SK-N-SH treated with all-trans-retinoic acid at 6 μM for 48 hours (cell line): ENCODE measurements at regions not wholly inside any gene's neighbourhood (a gene's known extent, or its start where the extent isn't known, plus 50 kb on each side); places are given as distances from the start of the nearest gene placed in this dataset.

Experiments
- ATAC-seq: fragments of 200-7000 bp; cut with Tn5 transposase; 3 replicates; pipeline ENCODE4 v1.9.1; 2020; ENCODE audit warnings: mild to moderate bottlenecking, moderate library complexity
- ARNTL ChIP-seq: fragments of 450-650 bp; formaldehyde crosslinking; IDR thresholded peaks from 2 replicates; pipeline ENCODE4 v1.5.0; 2020; ENCODE audit warnings: low read depth, mild to moderate bottlenecking, moderate library complexity, borderline replicate concordance
- CREB5 ChIP-seq: fragments of 250-450 bp; sonication (Bioruptor Pico); IDR thresholded peaks from 2 replicates; pipeline ENCODE4 v1.5.1; 2020; ENCODE audit warnings: low read depth, mild to moderate bottlenecking, moderate library complexity
- GLIS3 ChIP-seq: fragments of 250-450 bp; sonication (Bioruptor Pico); IDR thresholded peaks from 2 replicates; pipeline ENCODE4 v1.5.0; 2020; ENCODE audit warnings: mild to moderate bottlenecking, moderate library complexity
- ISL1 ChIP-seq: fragments of 250-450 bp; sonication (Bioruptor Pico); IDR thresholded peaks from 2 replicates; pipeline ENCODE4 v2.1.2; 2022; ENCODE audit warnings: mild to moderate bottlenecking, moderate library complexity
- OSR1 ChIP-seq: fragments of 250-450 bp; sonication (Bioruptor Pico); IDR thresholded peaks from 2 replicates; pipeline ENCODE4 v1.8.0; 2022; ENCODE audit warnings: moderate library complexity, mild to moderate bottlenecking, inconsistent platforms
- RARB ChIP-seq: fragments of 250-450 bp; sonication (Bioruptor Pico); IDR thresholded peaks from 2 replicates; pipeline ENCODE4 v1.8.0; 2021; ENCODE audit warnings: mild to moderate bottlenecking, moderate library complexity
- TCF4 ChIP-seq: fragments of 250-450 bp; sonication (Bioruptor Pico); IDR thresholded peaks from 2 replicates; pipeline ENCODE4 v1.8.0; 2021; ENCODE audit warnings: mild to moderate bottlenecking, moderate library complexity, borderline replicate concordance
- TOX ChIP-seq: fragments of 250-450 bp; sonication (Bioruptor Pico); IDR thresholded peaks from 2 replicates; pipeline ENCODE4 v1.8.0; 2021; ENCODE audit warnings: mild to moderate bottlenecking, moderate library complexity, borderline replicate concordance
- ZFP3 ChIP-seq: fragments of 250-450 bp; sonication (Bioruptor Pico); IDR thresholded peaks from 2 replicates; pipeline ENCODE4 v1.5.0; 2020; ENCODE audit warnings: mild to moderate bottlenecking, moderate library complexity
- ZFP30 ChIP-seq: fragments of 450-650 bp; formaldehyde crosslinking; IDR thresholded peaks from 2 replicates; pipeline ENCODE4 v1.5.0; 2022; ENCODE audit warnings: mild to moderate bottlenecking, moderate library complexity
- ZNF565 ChIP-seq: fragments of 450-650 bp; formaldehyde crosslinking; conservative IDR thresholded peaks from 2 replicates; pipeline ENCODE4 v1.5.0; 2020; ENCODE audit warnings: low read depth, mild to moderate bottlenecking, moderate library complexity
- ZNF70 ChIP-seq: fragments of 450-650 bp; formaldehyde crosslinking; IDR thresholded peaks from 2 replicates; pipeline ENCODE4 v1.5.0; 2020; ENCODE audit warnings: mild to moderate bottlenecking, moderate library complexity
- ZNF8 ChIP-seq: fragments of 450-650 bp; formaldehyde crosslinking; IDR thresholded peaks from 2 replicates; pipeline ENCODE4 v1.5.0; 2020; ENCODE audit warnings: mild to moderate bottlenecking, moderate library complexity
- TF ChIP-seq, protein P1 (sequence below): fragments of 250-450 bp; sonication (Bioruptor Pico); IDR thresholded peaks from 2 replicates; pipeline ENCODE4 v1.5.1; 2021; ENCODE audit warnings: mild to moderate bottlenecking, moderate library complexity
- TF ChIP-seq, protein P2 (sequence below): fragments of 250-450 bp; sonication (Bioruptor Pico); IDR thresholded peaks from 2 replicates; pipeline ENCODE4 v1.8.0; 2021; ENCODE audit warnings: low read depth, mild to moderate bottlenecking, moderate library complexity, borderline replicate concordance
- TF ChIP-seq, protein P3 (sequence below): fragments of 250-450 bp; sonication (Bioruptor Pico); IDR thresholded peaks from 2 replicates; pipeline ENCODE4 v1.8.0; 2020; ENCODE audit warnings: mild to moderate bottlenecking, moderate library complexity, borderline replicate concordance

DNA sequence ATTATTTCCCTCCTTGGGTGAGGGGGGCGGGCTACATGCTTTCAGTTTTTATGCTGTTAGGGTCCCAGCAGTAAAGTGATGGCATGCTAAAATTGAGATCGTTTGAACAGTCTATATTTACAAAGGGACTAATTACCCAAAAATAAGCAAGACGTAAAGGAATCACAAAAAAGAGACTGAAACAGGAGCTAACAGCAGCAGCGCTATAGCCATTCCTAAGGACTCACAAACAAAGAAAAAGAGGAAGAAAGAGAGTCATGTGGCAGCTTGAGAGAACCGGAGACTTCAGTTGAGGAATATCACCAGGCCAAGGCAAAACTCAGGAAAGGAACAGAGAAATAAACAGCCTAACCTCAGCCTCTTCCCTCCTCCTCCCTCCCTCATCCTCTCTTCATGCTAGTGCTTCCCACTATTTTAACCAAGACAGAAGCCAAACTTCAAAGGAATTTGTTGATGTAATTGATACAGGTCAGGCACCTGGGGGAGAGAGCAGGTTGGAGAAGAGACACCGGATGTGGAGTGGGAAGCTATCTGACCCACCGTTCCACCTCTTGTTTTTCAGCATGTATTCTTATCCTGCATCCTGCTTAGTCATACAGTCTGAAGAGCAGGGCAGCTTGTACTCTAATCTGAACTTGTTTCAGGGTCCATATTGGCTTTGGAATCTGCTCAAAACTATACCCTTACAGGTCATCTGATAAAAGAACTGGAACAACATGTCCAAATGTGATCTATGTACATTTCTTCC is 383.7 kb downstream of the NAF1 start (continued):
- TF ChIP-seq, protein P1, sequence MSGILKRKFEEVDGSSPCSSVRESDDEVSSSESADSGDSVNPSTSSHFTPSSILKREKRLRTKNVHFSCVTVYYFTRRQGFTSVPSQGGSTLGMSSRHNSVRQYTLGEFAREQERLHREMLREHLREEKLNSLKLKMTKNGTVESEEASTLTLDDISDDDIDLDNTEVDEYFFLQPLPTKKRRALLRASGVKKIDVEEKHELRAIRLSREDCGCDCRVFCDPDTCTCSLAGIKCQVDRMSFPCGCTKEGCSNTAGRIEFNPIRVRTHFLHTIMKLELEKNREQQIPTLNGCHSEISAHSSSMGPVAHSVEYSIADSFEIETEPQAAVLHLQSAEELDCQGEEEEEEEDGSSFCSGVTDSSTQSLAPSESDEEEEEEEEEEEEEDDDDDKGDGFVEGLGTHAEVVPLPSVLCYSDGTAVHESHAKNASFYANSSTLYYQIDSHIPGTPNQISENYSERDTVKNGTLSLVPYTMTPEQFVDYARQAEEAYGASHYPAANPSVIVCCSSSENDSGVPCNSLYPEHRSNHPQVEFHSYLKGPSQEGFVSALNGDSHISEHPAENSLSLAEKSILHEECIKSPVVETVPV (CRISPR knock-in tag): no peak

DNA sequence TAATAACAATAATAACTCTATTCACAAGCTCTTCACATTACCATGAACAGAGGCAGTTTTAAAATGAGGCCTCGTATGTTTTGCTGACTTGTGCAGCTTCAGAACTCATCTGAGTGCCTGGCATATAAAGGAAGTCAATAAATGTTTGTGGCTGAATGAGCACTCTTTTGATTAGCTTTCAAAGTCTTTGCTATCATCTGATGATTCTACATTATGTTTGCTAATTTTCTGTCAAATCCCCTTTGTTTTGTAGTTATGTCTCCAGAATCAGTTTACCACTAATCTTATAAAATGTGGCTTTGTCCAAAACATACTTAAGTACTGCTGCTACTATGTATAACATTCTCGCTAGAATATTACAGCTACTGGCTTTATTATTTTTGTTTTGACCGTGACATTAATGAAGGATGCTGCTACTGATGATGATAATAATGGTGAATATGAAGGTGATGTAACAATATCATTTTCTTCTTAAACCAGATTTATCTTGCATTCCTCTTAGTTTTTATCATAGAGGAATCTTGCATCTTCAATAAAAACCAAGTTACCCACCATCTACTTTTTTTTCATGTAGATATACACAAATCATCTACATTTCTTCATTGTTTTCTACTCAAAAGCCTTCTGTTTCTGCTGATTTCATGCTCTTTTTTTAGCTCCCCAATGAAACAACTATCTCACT is 384.5 kb downstream of the NAF1 start:
- TF ChIP-seq ISL1 (CRISPR knock-in tag): no peak
- no peak for TF ChIP-seq GLIS3
- TF ChIP-seq ARNTL: no peak
- TF ChIP-seq, all 23 proteins: peak for 0
- ATAC-seq: no peak

GRCh38 chr4:162770761-162771490 is 395.8 kb downstream of the NAF1 start:
- peak; percentile 57; the same call in 2 of the 3 replicates for ATAC-seq
- no peak for TF ChIP-seq OSR1 (CRISPR knock-in tag)
- TF ChIP-seq, protein P1 (CRISPR knock-in tag): no peak
- TF ChIP-seq TCF4 (CRISPR knock-in tag): no peak
- TF ChIP-seq, protein P2, sequence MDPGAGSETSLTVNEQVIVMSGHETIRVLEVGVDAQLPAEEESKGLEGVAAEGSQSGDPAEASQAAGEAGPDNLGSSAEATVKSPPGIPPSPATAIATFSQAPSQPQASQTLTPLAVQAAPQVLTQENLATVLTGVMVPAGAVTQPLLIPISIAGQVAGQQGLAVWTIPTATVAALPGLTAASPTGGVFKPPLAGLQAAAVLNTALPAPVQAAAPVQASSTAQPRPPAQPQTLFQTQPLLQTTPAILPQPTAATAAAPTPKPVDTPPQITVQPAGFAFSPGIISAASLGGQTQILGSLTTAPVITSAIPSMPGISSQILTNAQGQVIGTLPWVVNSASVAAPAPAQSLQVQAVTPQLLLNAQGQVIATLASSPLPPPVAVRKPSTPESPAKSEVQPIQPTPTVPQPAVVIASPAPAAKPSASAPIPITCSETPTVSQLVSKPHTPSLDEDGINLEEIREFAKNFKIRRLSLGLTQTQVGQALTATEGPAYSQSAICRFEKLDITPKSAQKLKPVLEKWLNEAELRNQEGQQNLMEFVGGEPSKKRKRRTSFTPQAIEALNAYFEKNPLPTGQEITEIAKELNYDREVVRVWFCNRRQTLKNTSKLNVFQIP (CRISPR knock-in tag): no peak
- TF ChIP-seq GLIS3: no peak
- TF ChIP-seq ZFP3: no peak
- TF ChIP-seq ZNF565 (CRISPR knock-in tag): no peak
- TF ChIP-seq, protein P3, sequence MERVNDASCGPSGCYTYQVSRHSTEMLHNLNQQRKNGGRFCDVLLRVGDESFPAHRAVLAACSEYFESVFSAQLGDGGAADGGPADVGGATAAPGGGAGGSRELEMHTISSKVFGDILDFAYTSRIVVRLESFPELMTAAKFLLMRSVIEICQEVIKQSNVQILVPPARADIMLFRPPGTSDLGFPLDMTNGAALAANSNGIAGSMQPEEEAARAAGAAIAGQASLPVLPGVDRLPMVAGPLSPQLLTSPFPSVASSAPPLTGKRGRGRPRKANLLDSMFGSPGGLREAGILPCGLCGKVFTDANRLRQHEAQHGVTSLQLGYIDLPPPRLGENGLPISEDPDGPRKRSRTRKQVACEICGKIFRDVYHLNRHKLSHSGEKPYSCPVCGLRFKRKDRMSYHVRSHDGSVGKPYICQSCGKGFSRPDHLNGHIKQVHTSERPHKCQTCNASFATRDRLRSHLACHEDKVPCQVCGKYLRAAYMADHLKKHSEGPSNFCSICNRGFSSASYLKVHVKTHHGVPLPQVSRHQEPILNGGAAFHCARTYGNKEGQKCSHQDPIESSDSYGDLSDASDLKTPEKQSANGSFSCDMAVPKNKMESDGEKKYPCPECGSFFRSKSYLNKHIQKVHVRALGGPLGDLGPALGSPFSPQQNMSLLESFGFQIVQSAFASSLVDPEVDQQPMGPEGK (CRISPR knock-in tag): no peak
- no peak for TF ChIP-seq ZNF70 (CRISPR knock-in tag)
- TF ChIP-seq, all 23 proteins: peak for 0

DNA sequence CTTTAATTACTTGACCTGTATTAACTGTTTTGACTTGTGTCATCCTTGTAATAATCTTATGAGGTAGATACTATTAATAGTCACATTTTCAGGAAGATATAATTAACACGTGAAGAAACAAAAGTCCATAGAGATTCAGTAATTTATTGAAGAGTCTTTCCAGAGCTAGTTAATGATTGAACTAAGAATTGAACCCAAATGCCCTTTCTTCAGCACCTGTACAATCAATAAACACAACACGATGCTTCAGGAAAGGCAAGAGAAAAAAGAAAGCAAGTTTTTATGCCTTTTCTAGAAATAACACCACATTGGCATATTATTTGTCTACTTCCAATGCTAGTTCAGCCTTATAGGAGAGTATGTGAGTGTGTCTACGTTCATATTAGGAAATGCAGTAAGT is 399.6 kb downstream of the NAF1 start:
- no peak for ATAC-seq
- no peak for TF ChIP-seq RARB (CRISPR knock-in tag)
- TF ChIP-seq TOX: no peak
- TF ChIP-seq ARNTL: no peak
- TF ChIP-seq ZNF565 (CRISPR knock-in tag): no peak
- no peak for TF ChIP-seq ZFP30 (CRISPR knock-in tag)
- TF ChIP-seq ZNF70 (CRISPR knock-in tag): no peak
- no peak for TF ChIP-seq ZFP3
- no peak for TF ChIP-seq ZNF8 (CRISPR knock-in tag)
- TF ChIP-seq, protein P1 (CRISPR knock-in tag): no peak
- TF ChIP-seq CREB5: no peak
